HCT116 (cell line): ENCODE measurements at regions not wholly inside any gene's neighbourhood (a gene's known extent, or its start where the extent isn't known, plus 50 kb on each side); places are given as distances from the start of the nearest gene placed in this dataset.

Source experiments
- CTCF ChIP-seq, 3 experiments: fragments of 200-600 bp in 1 of 3; sonication (generic) in 1 of 3; IDR thresholded peaks in 2 of 3; conservative IDR thresholded peaks in 1 of 3; 2 replicates each; pipeline ENCODE4 v1.5.1; 2012 to 2017; ENCODE audit warnings: low read depth in 2 of 3, low read length in 2 of 3, antibody characterized with exemption in 1 of 3, borderline replicate concordance in 1 of 3, control low read depth in 1 of 3, mild to moderate bottlenecking in 1 of 3, mixed read lengths in 1 of 3, mixed run types in 1 of 3, moderate library complexity in 1 of 3; ENCODE audit not compliant: insufficient read depth in 1 of 3
- EGR1 ChIP-seq: IDR thresholded peaks from 2 replicates; pipeline ENCODE4 v1.6.1; 2012; ENCODE audit warnings: low read depth
- EZH2 ChIP-seq: fragments of 200-600 bp; sonication (generic); IDR thresholded peaks from 2 replicates; pipeline ENCODE4 v1.6.1; 2017; ENCODE audit warnings: antibody characterized with exemption, mixed run types
- JUND ChIP-seq: IDR thresholded peaks from 2 replicates; pipeline ENCODE4 v1.6.1; 2012
- POLR2A ChIP-seq: IDR thresholded peaks from 2 replicates; pipeline ENCODE4 v1.7.0; 2011; ENCODE audit warnings: borderline replicate concordance; ENCODE audit not compliant: insufficient read depth, insufficient read length; ENCODE audit errors: extremely low read depth
- POLR2AphosphoS5 ChIP-seq: IDR thresholded peaks from 2 replicates; pipeline ENCODE4 v1.6.1; 2011; ENCODE audit warnings: mild to moderate bottlenecking, low read depth, low read length, moderate library complexity
- REST ChIP-seq: IDR thresholded peaks from 2 replicates; pipeline ENCODE4 v1.6.1; 2012; ENCODE audit warnings: low read depth
- SRF ChIP-seq: IDR thresholded peaks from 2 replicates; pipeline ENCODE4 v1.6.1; 2012; ENCODE audit warnings: low read depth
- ZBTB33 ChIP-seq: IDR thresholded peaks from 2 replicates; pipeline ENCODE4 v1.6.1; 2011; ENCODE audit warnings: mild to moderate bottlenecking, low read length, moderate library complexity; ENCODE audit not compliant: insufficient replicate concordance; ENCODE audit errors: extremely low read depth

- TF ChIP-seq CTCF (IDR thresholded peaks at IDR 0.05 in 2 of 3, conservative IDR thresholded peaks at IDR 0.05 in 1 of 3; ENCODE audit: borderline replicate concordance in 1 of 3, insufficient read depth in 1 of 3, low read depth in 2 of 3, low read length in 2 of 3) (no peak), ZBTB33 (no peak), JUND (no peak), EZH2 (no peak), EGR1 (no peak), POLR2A (no peak), SRF (no peak), POLR2AphosphoS5 (no peak), REST (no peak)
These were observed 1012.4 kb downstream of the AMY1C start for GRCh38 chr1:104761961-104762570.
